ENCODE measurements at regions not wholly inside any gene's neighbourhood (a gene's known extent, or its start where the extent isn't known, plus 50 kb on each side); places are given as distances from the start of the nearest gene placed in this dataset.
"Not testable (repeated sequence)": the region's sequence is repeated elsewhere in the genome, so short reads cannot be mapped to it uniquely, and the experiment has no call there.

GRCh38 chr5:60020457-60020856, 126.9 kb upstream of the PDE4D start:
- intact Hi-C loops (cut with micrococcal nuclease), result no loop called here

GRCh38 chr5:60018960-60019359, 125.4 kb upstream of the PDE4D start:
- H3K4me3 ChIP-seq (replicated peaks in 1 of 3; ENCODE audit: insufficient read depth in 1 of 3, low read depth in 1 of 3, low read length in 3 of 3); H3K4me2 ChIP-seq (ENCODE audit: insufficient read depth, low read length); DNase-seq (ENCODE audit: low read depth, low spot score); FAIRE-seq; H3K4me1 ChIP-seq (ENCODE audit: control insufficient read depth, extremely low read depth, insufficient read depth, low read length); H3K79me2 ChIP-seq (ENCODE audit: control insufficient read depth, insufficient read depth, low read length); intact Hi-C loops (cut with micrococcal nuclease); H3K9ac ChIP-seq (replicated peaks; ENCODE audit: extremely low read depth, insufficient read depth, low read length); H3K27me3 ChIP-seq (ENCODE audit: control insufficient read depth in 2 of 2, insufficient read depth in 2 of 2, low read length in 2 of 2); dilution Hi-C loops (cut with MboI; ENCODE audit: extremely low pct_ligation_motif_present, low sequenced_read_pairs); CTCF ChIA-PET; H3K9me1 ChIP-seq (replicated peaks; ENCODE audit: control insufficient read depth, extremely low read depth, insufficient read depth, low read length); POLR2A ChIA-PET; H4K20me1 ChIP-seq (replicated peaks; ENCODE audit: control insufficient read depth, extremely low read depth, insufficient read depth, low read length); H3K27ac ChIP-seq (ENCODE audit: insufficient read depth, low read depth, low read length); BruUV-seq (replicated peaks); H3K9me3 ChIP-seq (replicated peaks; ENCODE audit: control insufficient read depth, insufficient read depth, low read length); H2AFZ ChIP-seq (ENCODE audit: low read depth, low read length); H3K36me3 ChIP-seq (ENCODE audit: control insufficient read depth in 2 of 2, extremely low read depth in 1 of 2, insufficient read depth in 2 of 2, low read length in 2 of 2): not testable (repeated sequence)

More at GRCh38 chr5:60020457-60020856, 126.9 kb upstream of the PDE4D start:
- dilution Hi-C loops (cut with MboI; ENCODE audit: extremely low pct_ligation_motif_present, low sequenced_read_pairs), result no loop called here
- Histone ChIP-seq H3K4me3 (replicated peaks in 1 of 3; ENCODE audit: insufficient read depth in 1 of 3, low read depth in 1 of 3, low read length in 3 of 3) (no peak overlapping the region), H3K4me2 (ENCODE audit: insufficient read depth, low read length) (no peak overlapping the region), H3K36me3 (ENCODE audit: control insufficient read depth in 2 of 2, extremely low read depth in 1 of 2, insufficient read depth in 2 of 2, low read length in 2 of 2) (no peaks in the 10 kb centered on the region), H3K4me1 (ENCODE audit: control insufficient read depth, extremely low read depth, insufficient read depth, low read length) (no peaks in the 10 kb centered on the region), H2AFZ (ENCODE audit: low read depth, low read length) (no peak overlapping the region), H3K9ac (replicated peaks; ENCODE audit: extremely low read depth, insufficient read depth, low read length) (no peak overlapping the region), H3K9me3 (replicated peaks; ENCODE audit: control insufficient read depth, insufficient read depth, low read length) (no peaks in the 10 kb centered on the region), H3K27ac (ENCODE audit: insufficient read depth, low read depth, low read length) (no peak overlapping the region), H3K27me3 (ENCODE audit: control insufficient read depth in 2 of 2, insufficient read depth in 2 of 2, low read length in 2 of 2) (no peaks in the 10 kb centered on the region), H4K20me1 (replicated peaks; ENCODE audit: control insufficient read depth, extremely low read depth, insufficient read depth, low read length) (no peaks in the 10 kb centered on the region), H3K9me1 (replicated peaks; ENCODE audit: control insufficient read depth, extremely low read depth, insufficient read depth, low read length) (no peaks in the 10 kb centered on the region), H3K79me2 (ENCODE audit: control insufficient read depth, insufficient read depth, low read length) (no peaks in the 10 kb centered on the region)
- ChIA-PET CTCF (no interaction called here), POLR2A (no interaction called here)
- no TSS peak for BruUV-seq (replicated peaks)
- DNase-seq (ENCODE audit: low read depth, low spot score) (no peak), FAIRE-seq (no peak)
- TF ChIP-seq POLR2AphosphoS5 (IDR thresholded peaks at IDR 0.05; ENCODE audit: insufficient read depth, low read depth, low read length) (no peak), FOS (IDR thresholded peaks at IDR 0.05; ENCODE audit: borderline replicate concordance, insufficient read depth, low read length) (no peak), GATA2 (IDR thresholded peaks at IDR 0.05; ENCODE audit: insufficient read depth, insufficient read length, low read depth, low read length) (no peak), POLR2A (IDR thresholded peaks at IDR 0.05; ENCODE audit: low read depth, low read length) (no peak), JUN (IDR thresholded peaks at IDR 0.05; ENCODE audit: borderline replicate concordance, insufficient read depth, insufficient read length, low read depth) (no peak), EZH2 (IDR thresholded peaks at IDR 0.05; ENCODE audit: borderline replicate concordance, low read depth, low read length, severe bottlenecking) (no peak), MAX (IDR thresholded peaks at IDR 0.05; ENCODE audit: insufficient read depth, insufficient read length) (no peak), CTCF (IDR thresholded peaks at IDR 0.05; ENCODE audit: extremely low read depth in 1 of 2, insufficient read depth in 1 of 2, low read depth in 1 of 2, low read length in 2 of 2) (no peak), MYC (IDR thresholded peaks at IDR 0.05; ENCODE audit: low read depth, low read length) (no peak)

All from endothelial cell of umbilical vein (primary cell).